H9 (cell line): ENCODE measurements at regions not wholly inside any gene's neighbourhood (a gene's known extent, or its start where the extent isn't known, plus 50 kb on each side); places are given as distances from the start of the nearest gene placed in this dataset.
"Not testable (repeated sequence)": the region's sequence is repeated elsewhere in the genome, so short reads cannot be mapped to it uniquely, and the experiment has no call there.

Source experiments
- DNase-seq: peaks from one replicate; pipeline ENCODE4 v3.0.0-alpha.2; 2017
- H2AFZ ChIP-seq: one replicate; pipeline ENCODE4 v1.6.1; 2013; ENCODE audit warnings: mild to moderate bottlenecking, low read length, control low read depth, moderate library complexity
- H2AK5ac ChIP-seq: 2 replicates; pipeline ENCODE4 v1.6.1; 2013; ENCODE audit warnings: low read length, control low read depth, mixed read lengths; ENCODE audit not compliant: insufficient read length
- H2BK120ac ChIP-seq: one replicate; pipeline ENCODE4 v1.6.1; 2013; ENCODE audit warnings: low read depth, mild to moderate bottlenecking, low read length, control low read depth, inconsistent platforms; ENCODE audit not compliant: poor library complexity, severe bottlenecking
- H2BK12ac ChIP-seq: 2 replicates; pipeline ENCODE4 v1.6.1; 2013; ENCODE audit warnings: low read length, control low read depth, mixed read lengths, low read depth; ENCODE audit not compliant: insufficient read length
- H2BK15ac ChIP-seq: 2 replicates; pipeline ENCODE4 v1.6.1; 2013; ENCODE audit warnings: low read depth, low read length, control low read depth
- H2BK20ac ChIP-seq: one replicate; pipeline ENCODE4 v1.6.1; 2013; ENCODE audit warnings: low read depth, mild to moderate bottlenecking, low read length, control low read depth, inconsistent platforms; ENCODE audit not compliant: poor library complexity, severe bottlenecking
- H2BK5ac ChIP-seq: 2 replicates; pipeline ENCODE4 v1.6.1; 2013; ENCODE audit warnings: low read length, control low read depth, mixed read lengths; ENCODE audit not compliant: insufficient read length
- H3K14ac ChIP-seq: 2 replicates; pipeline ENCODE4 v1.6.1; 2013; ENCODE audit warnings: low read length, control low read depth; ENCODE audit not compliant: insufficient read depth
- H3K18ac ChIP-seq: 2 replicates; pipeline ENCODE4 v1.6.1; 2013; ENCODE audit warnings: low read depth, mild to moderate bottlenecking, mixed read lengths, low read length, control low read depth; ENCODE audit not compliant: insufficient read length
- H3K23ac ChIP-seq: 2 replicates; pipeline ENCODE4 v1.6.1; 2013; ENCODE audit warnings: low read length, control low read depth, mixed read lengths, low read depth; ENCODE audit not compliant: insufficient read length
- H3K23me2 ChIP-seq: 2 replicates; pipeline ENCODE4 v1.6.1; 2013; ENCODE audit warnings: low read depth, mild to moderate bottlenecking, mixed read lengths, low read length, control low read depth; ENCODE audit not compliant: insufficient read length, poor library complexity, severe bottlenecking
- H3K27ac ChIP-seq: 2 replicates; pipeline ENCODE4 v1.5.1; 2013; ENCODE audit warnings: low read length, control low read depth, mixed read lengths, low read depth; ENCODE audit not compliant: insufficient read length
- H3K27me3 ChIP-seq: 2 replicates; pipeline ENCODE4 v1.6.1; 2013; ENCODE audit warnings: low read length, control low read depth, inconsistent platforms; ENCODE audit not compliant: insufficient read depth
- H3K4ac ChIP-seq: 2 replicates; pipeline ENCODE4 v1.6.1; 2013; ENCODE audit warnings: low read depth, mild to moderate bottlenecking, control low read depth, inconsistent platforms, low read length, moderate library complexity
- H3K4me1 ChIP-seq: 2 replicates; pipeline ENCODE4 v1.6.1; 2013; ENCODE audit warnings: low read length, control low read depth, inconsistent platforms; ENCODE audit not compliant: insufficient read depth
- H3K4me2 ChIP-seq: 2 replicates; pipeline ENCODE4 v1.6.1; 2013; ENCODE audit warnings: low read length, control low read depth, mixed read lengths; ENCODE audit not compliant: insufficient read length, insufficient read depth
- H3K56ac ChIP-seq: 2 replicates; pipeline ENCODE4 v1.6.1; 2013; ENCODE audit warnings: low read depth, mild to moderate bottlenecking, mixed read lengths, low read length, control low read depth; ENCODE audit not compliant: insufficient read length
- H3K79me1 ChIP-seq: 2 replicates; pipeline ENCODE4 v1.6.1; 2013; ENCODE audit warnings: low read depth, mild to moderate bottlenecking, moderate library complexity, low read length, control low read depth, inconsistent platforms; ENCODE audit not compliant: insufficient read depth, poor library complexity, severe bottlenecking
- H3K79me2 ChIP-seq: 2 replicates; pipeline ENCODE4 v1.6.1; 2013; ENCODE audit warnings: low read length, control low read depth, inconsistent platforms; ENCODE audit not compliant: insufficient read depth
- H3K9ac ChIP-seq: 2 replicates; pipeline ENCODE4 v1.6.1; 2013; ENCODE audit warnings: low read length, control low read depth, mixed read lengths; ENCODE audit not compliant: insufficient read length; ENCODE audit errors: extremely low read depth
- H3K9me3 ChIP-seq: one replicate; pipeline ENCODE4 v1.6.1; 2013; ENCODE audit warnings: low read depth, low read length, inconsistent platforms; ENCODE audit not compliant: control insufficient read depth
- H3T11ph ChIP-seq: one replicate; pipeline ENCODE4 v1.6.1; 2013; ENCODE audit warnings: mild to moderate bottlenecking, low read length, control low read depth, inconsistent platforms
- H4K20me1 ChIP-seq: one replicate; pipeline ENCODE4 v1.6.1; 2013; ENCODE audit not compliant: control insufficient read depth, insufficient read length, insufficient read depth
- H4K5ac ChIP-seq: 2 replicates; pipeline ENCODE4 v1.6.1; 2013; ENCODE audit warnings: low read depth, mild to moderate bottlenecking, mixed read lengths, low read length, control low read depth; ENCODE audit not compliant: insufficient read length
- H4K8ac ChIP-seq: replicated peaks from 2 replicates; pipeline ENCODE4 v1.6.1; 2013; ENCODE audit warnings: low read length, control low read depth, mixed read lengths, low read depth; ENCODE audit not compliant: insufficient read length
- H4K91ac ChIP-seq: 2 replicates; pipeline ENCODE4 v1.6.1; 2013; ENCODE audit warnings: low read depth, mild to moderate bottlenecking, moderate library complexity, mixed read lengths, low read length, control low read depth; ENCODE audit not compliant: insufficient read length
- H3K27ac Mint-ChIP-seq, 3 experiments: 2 replicates in 2 of 3; 3 replicates in 1 of 3; pipeline ENCODE4 v1.8.0; 2020 to 2021; ENCODE audit warnings: mixed read lengths in 3 of 3, mild to moderate bottlenecking in 1 of 3, moderate library complexity in 1 of 3
- H3K27me3 Mint-ChIP-seq: 2 replicates; pipeline ENCODE4 v1.8.0; 2021; ENCODE audit warnings: low read depth, mild to moderate bottlenecking, moderate library complexity, mixed read lengths
- H3K36me3 Mint-ChIP-seq, 3 experiments: 2 replicates in 2 of 3; 3 replicates in 1 of 3; pipeline ENCODE4 v1.8.0; 2020 to 2021; ENCODE audit warnings: low read depth in 3 of 3, mixed read lengths in 3 of 3; ENCODE audit not compliant: insufficient read depth in 1 of 3
- H3K4me1 Mint-ChIP-seq, 2 experiments: 2 replicates each; pipeline ENCODE4 v1.8.0; 2020; ENCODE audit warnings: mixed read lengths in 2 of 2
- H3K4me3 Mint-ChIP-seq, 2 experiments: 2 replicates in 1 of 2; 3 replicates in 1 of 2; pipeline ENCODE4 v1.8.0; 2020 to 2021; ENCODE audit warnings: mild to moderate bottlenecking in 2 of 2, mixed read lengths in 2 of 2, moderate library complexity in 1 of 2
- H3K9me3 Mint-ChIP-seq, 2 experiments: 2 replicates in 1 of 2; 3 replicates in 1 of 2; pipeline ENCODE4 v1.8.0; 2020; ENCODE audit warnings: mild to moderate bottlenecking in 2 of 2, mixed read lengths in 2 of 2, moderate library complexity in 1 of 2
- WGBS: extraction: QIAGEN DNeasy Blood & Tissue Kit; methylation state at CpG from one replicate; pipeline ENCODE4 v1.1.7; 2013; ENCODE audit warnings: missing lambda C conversion rate, low lambda C conversion rate, mixed read lengths; ENCODE audit not compliant: insufficient read length; ENCODE audit errors: extremely low coverage; 5-methylcytosine and 5-hydroxymethylcytosine counted together

DNA sequence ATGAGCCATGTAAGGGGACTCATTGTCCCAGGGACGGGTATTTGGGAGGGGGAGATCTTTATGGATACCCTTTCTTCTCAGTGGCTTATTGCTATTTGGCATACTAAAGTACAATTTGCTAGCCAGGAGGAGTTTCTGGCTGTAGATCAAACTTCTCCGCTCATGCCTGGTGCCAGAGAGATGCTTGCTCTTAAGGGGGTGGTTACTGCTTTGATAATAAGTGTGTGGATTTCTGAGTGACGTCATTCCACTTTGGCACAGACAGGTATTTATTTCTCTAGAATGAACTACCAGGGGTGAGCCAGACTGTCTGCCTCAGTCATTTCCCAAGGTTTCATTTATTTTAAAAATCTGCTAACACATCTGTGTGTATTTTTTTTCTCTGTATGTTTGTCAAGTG is 131.1 kb downstream of the SRGAP2 start:
- not testable (repeated sequence) for H2BK15ac ChIP-seq, H3K9ac ChIP-seq, H3K27ac Mint-ChIP-seq, H3K79me1 ChIP-seq, H3K27ac ChIP-seq, H3K9me3 Mint-ChIP-seq, H3K4ac ChIP-seq, H2BK120ac ChIP-seq, H3K4me3 Mint-ChIP-seq, H3K23me2 ChIP-seq, H3K4me1 Mint-ChIP-seq, H2BK5ac ChIP-seq, H3K23ac ChIP-seq, H3K4me1 ChIP-seq, H3K14ac ChIP-seq, H3T11ph ChIP-seq, H3K4me2 ChIP-seq, H4K91ac ChIP-seq, H3K56ac ChIP-seq, DNase-seq, H3K9me3 ChIP-seq, H4K20me1 ChIP-seq, H3K36me3 Mint-ChIP-seq, H4K8ac ChIP-seq, H3K79me2 ChIP-seq, H3K18ac ChIP-seq, H3K27me3 ChIP-seq, H3K27me3 Mint-ChIP-seq, H2BK20ac ChIP-seq, H2BK12ac ChIP-seq, H2AK5ac ChIP-seq, H2AFZ ChIP-seq, H4K5ac ChIP-seq
- WGBS = no CpG with 5 or more reads among the region's 3 CpGs

DNA sequence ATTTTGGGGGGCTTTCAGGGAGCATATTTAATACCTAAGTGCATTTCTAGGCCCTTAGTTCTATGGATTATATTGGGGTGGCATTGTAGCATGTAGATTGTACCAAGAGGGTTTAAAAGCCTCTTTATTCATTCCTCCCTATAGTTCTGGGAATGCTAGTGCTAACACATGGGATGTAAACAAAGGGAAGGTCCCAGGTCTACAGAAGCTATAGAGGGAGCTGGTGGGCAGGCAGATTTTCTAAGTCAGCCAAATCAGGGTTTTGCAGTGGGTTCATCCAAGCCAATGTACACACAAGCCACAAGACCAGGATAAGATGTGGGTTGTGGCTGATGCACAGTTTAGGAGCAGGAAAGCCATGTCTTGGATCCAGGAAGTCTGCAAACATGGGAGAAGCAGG is 131.8 kb downstream of the SRGAP2 start:
- not testable (repeated sequence) for H2BK12ac ChIP-seq, H2BK15ac ChIP-seq, H4K8ac ChIP-seq, H3K4me3 Mint-ChIP-seq, H3K79me1 ChIP-seq, H3K23me2 ChIP-seq, H3K9me3 ChIP-seq, H3K56ac ChIP-seq, H3K23ac ChIP-seq, H4K91ac ChIP-seq, DNase-seq, H3K79me2 ChIP-seq, H4K5ac ChIP-seq, H3K4me1 ChIP-seq, H3K18ac ChIP-seq, H3K4me1 Mint-ChIP-seq, H3K9me3 Mint-ChIP-seq, H3K36me3 Mint-ChIP-seq, H3T11ph ChIP-seq, H2BK20ac ChIP-seq, H3K4me2 ChIP-seq, H2AFZ ChIP-seq, H3K27ac ChIP-seq, H3K4ac ChIP-seq, H2AK5ac ChIP-seq, H3K14ac ChIP-seq, H4K20me1 ChIP-seq, H3K27me3 ChIP-seq, H2BK5ac ChIP-seq, H3K27me3 Mint-ChIP-seq, H3K27ac Mint-ChIP-seq, H2BK120ac ChIP-seq, H3K9ac ChIP-seq
